SIG-M5 treated with dmso at 0.1 percent for 504 hours (cell line): ENCODE measurements at regions not wholly inside any gene's neighbourhood (a gene's known extent, or its start where the extent isn't known, plus 50 kb on each side); places are given as distances from the start of the nearest gene placed in this dataset.
"Not testable (repeated sequence)": the region's sequence is repeated elsewhere in the genome, so short reads cannot be mapped to it uniquely, and the experiment has no call there.

ENCODE experiments used
- DNase-seq: peaks from one replicate; lab custom pipeline; 2025; ENCODE audit not compliant: unreplicated experiment; lab: John Stamatoyannopoulos, UW

- not testable (repeated sequence) for DNase-seq
Measured at GRCh38 chr7:86375602-86376001, 268.1 kb upstream of the GRM3 start.

GRCh38 chr7:86372262-86372661, 271.4 kb upstream of the GRM3 start:
- no peak for DNase-seq

GRCh38 chr7:86366946-86367345, 276.8 kb upstream of the GRM3 start:
- no peak for DNase-seq

GRCh38 chr7:86340407-86340806, 303.3 kb upstream of the GRM3 start:
- not testable (repeated sequence) for DNase-seq

GRCh38 chr7:86339051-86339450, 304.7 kb upstream of the GRM3 start:
- no peak for DNase-seq

GRCh38 chr7:86328801-86329433, 314.8 kb upstream of the GRM3 start:
- DNase-seq, result no peak

GRCh38 chr7:86326847-86327246, 316.9 kb upstream of the GRM3 start:
- no peak for DNase-seq

- DNase-seq, result no peak
Measured at GRCh38 chr7:86320889-86321288, 322.8 kb upstream of the GRM3 start.

GRCh38 chr7:86320341-86320740, 323.4 kb upstream of the GRM3 start:
- DNase-seq, result no peak

- DNase-seq, result no peak
Measured at GRCh38 chr7:86313842-86314241, 329.9 kb upstream of the GRM3 start.

- no peak for DNase-seq
Measured at GRCh38 chr7:86301301-86301700, 342.4 kb upstream of the GRM3 start.

GRCh38 chr7:86295526-86295925, 348.2 kb upstream of the GRM3 start:
- DNase-seq, result no peak

- no peak for DNase-seq
Measured at GRCh38 chr7:86282014-86282682, 361.6 kb upstream of the GRM3 start.

GRCh38 chr7:86280150-86280549, 363.6 kb upstream of the GRM3 start:
- DNase-seq, result no peak

GRCh38 chr7:86262781-86263180, 380.9 kb upstream of the GRM3 start:
- DNase-seq, result no peak

GRCh38 chr7:86257894-86258293, 385.8 kb upstream of the GRM3 start:
- DNase-seq, result no peak

GRCh38 chr7:86252406-86252805, 391.3 kb upstream of the GRM3 start:
- DNase-seq, result no peak

GRCh38 chr7:86248977-86249376, 394.7 kb upstream of the GRM3 start:
- DNase-seq, result no peak

- no peak for DNase-seq
Measured at GRCh38 chr7:86243171-86243570, 400.5 kb upstream of the GRM3 start.

GRCh38 chr7:86226191-86226590, 417.5 kb upstream of the GRM3 start:
- DNase-seq, result no peak

GRCh38 chr7:86222806-86223205, 420.9 kb upstream of the GRM3 start:
- DNase-seq, result no peak

- no peak for DNase-seq
Measured at GRCh38 chr7:86214734-86215133, 429.0 kb upstream of the GRM3 start.

- no peak for DNase-seq
Measured at GRCh38 chr7:86212976-86213375, 430.7 kb upstream of the GRM3 start.
